Endothelial cell of umbilical vein (primary cell): ENCODE measurements at regions not wholly inside any gene's neighbourhood (a gene's known extent, or its start where the extent isn't known, plus 50 kb on each side); places are given as distances from the start of the nearest gene placed in this dataset.

Source experiments
- BruUV-seq: library from RNA; stranded (reverse); fragments of 400-500 nt; replicated peaks from 2 replicates; lab custom pipeline; 2021; lab: Mats Ljungman, UMichigan
- CTCF ChIA-PET: fragments of 300-600, 350-600 bp; sonication (Branson Sonifier 250); formaldehyde crosslinking; loops from one replicate; lab custom pipeline; 2021; ENCODE audit warnings: antibody characterized with exemption, inconsistent platforms; lab: Charles Lee
- POLR2A ChIA-PET: fragments of 300-600, 350-600 bp; sonication (Branson Sonifier 250); formaldehyde crosslinking; loops from one replicate; lab custom pipeline; 2021; ENCODE audit warnings: antibody characterized with exemption, inconsistent platforms; lab: Charles Lee
- DNase-seq: peaks from one replicate; pipeline ENCODE4 v3.0.0-alpha.2; 2011; ENCODE audit warnings: low read depth, low spot score
- FAIRE-seq: peaks from 2 replicates; lab custom pipeline; 2011; peaks lifted over from hg19 to GRCh38; lab: Jason Lieb, UNC
- H2AFZ ChIP-seq: 2 replicates; pipeline ENCODE4 v1.6.0; 2012; ENCODE audit warnings: low read depth, low read length, control low read depth, inconsistent platforms
- H3K27ac ChIP-seq: 2 replicates; pipeline ENCODE4 v1.5.1; 2011; ENCODE audit warnings: low read depth, mild to moderate bottlenecking, control low read depth, low read length, moderate library complexity; ENCODE audit not compliant: insufficient read depth
- H3K27me3 ChIP-seq, 2 experiments: 2 replicates each; pipeline versions ENCODE4 v1.6.0 to v1.6.1; 2011; ENCODE audit warnings: low read length in 2 of 2, mixed read lengths in 1 of 2; ENCODE audit not compliant: control insufficient read depth in 2 of 2, insufficient read depth in 2 of 2
- H3K36me3 ChIP-seq, 2 experiments: 2 replicates in 1 of 2; 3 replicates in 1 of 2; pipeline ENCODE4 v1.5.1; 2011; ENCODE audit warnings: low read length in 2 of 2, mild to moderate bottlenecking in 1 of 2, moderate library complexity in 1 of 2; ENCODE audit not compliant: control insufficient read depth in 2 of 2, insufficient read depth in 2 of 2; ENCODE audit errors: extremely low read depth in 1 of 2
- H3K4me1 ChIP-seq: 3 replicates; pipeline ENCODE4 v1.5.1; 2011; ENCODE audit warnings: mild to moderate bottlenecking, low read length; ENCODE audit not compliant: control insufficient read depth, insufficient read depth; ENCODE audit errors: extremely low read depth
- H3K4me2 ChIP-seq: 2 replicates; pipeline ENCODE4 v1.6.1; 2011; ENCODE audit warnings: low read length, control low read depth, mixed read lengths; ENCODE audit not compliant: insufficient read depth
- H3K4me3 ChIP-seq, 3 experiments: fragments of 200-600 bp in 1 of 3; sonication (generic), shearing (Covaris generic) in 1 of 3; replicated peaks in 1 of 3; 2 replicates each; pipeline ENCODE4 v1.5.1; 2011 to 2016; ENCODE audit warnings: control low read depth in 3 of 3, low read length in 3 of 3, mild to moderate bottlenecking in 2 of 3, inconsistent platforms in 1 of 3, low read depth in 1 of 3, moderate library complexity in 1 of 3; ENCODE audit not compliant: insufficient read depth in 1 of 3
- H3K79me2 ChIP-seq: 2 replicates; pipeline ENCODE4 v1.6.0; 2012; ENCODE audit warnings: low read length, inconsistent platforms; ENCODE audit not compliant: control insufficient read depth, insufficient read depth
- H3K9ac ChIP-seq: replicated peaks from 2 replicates; pipeline ENCODE3; 2011; ENCODE audit warnings: low read length, control low read depth; ENCODE audit not compliant: insufficient read depth; ENCODE audit errors: extremely low read depth
- H3K9me1 ChIP-seq: replicated peaks from 3 replicates; pipeline ENCODE4 v1.6.0; 2011; ENCODE audit warnings: mild to moderate bottlenecking, low read length; ENCODE audit not compliant: control insufficient read depth, insufficient read depth; ENCODE audit errors: extremely low read depth
- H3K9me3 ChIP-seq: replicated peaks from 2 replicates; pipeline ENCODE4 v1.5.1; 2012; ENCODE audit warnings: low read length, inconsistent platforms; ENCODE audit not compliant: control insufficient read depth, insufficient read depth
- H4K20me1 ChIP-seq: replicated peaks from 2 replicates; pipeline ENCODE3; 2011; ENCODE audit warnings: mild to moderate bottlenecking, low read length; ENCODE audit not compliant: control insufficient read depth, insufficient read depth; ENCODE audit errors: extremely low read depth
- CTCF ChIP-seq, 2 donors: IDR thresholded peaks; 1 replicate in 1 of 2; 2 replicates in 1 of 2; pipeline ENCODE4 v1.5.1; 2011; ENCODE audit warnings: low read length in 2 of 2, mild to moderate bottlenecking in 2 of 2, moderate library complexity in 2 of 2, control low read depth in 1 of 2, inconsistent platforms in 1 of 2, low read depth in 1 of 2; ENCODE audit not compliant: insufficient read depth in 1 of 2; ENCODE audit errors: extremely low read depth in 1 of 2
- EZH2 ChIP-seq: IDR thresholded peaks from 2 replicates; pipeline ENCODE4 v1.6.1; 2012; ENCODE audit warnings: borderline replicate concordance, low read depth, mild to moderate bottlenecking, moderate library complexity, low read length, inconsistent platforms; ENCODE audit not compliant: severe bottlenecking
- FOS ChIP-seq: IDR thresholded peaks from 2 replicates; pipeline ENCODE4 v1.6.1; 2011; ENCODE audit warnings: mild to moderate bottlenecking, low read length, moderate library complexity, borderline replicate concordance; ENCODE audit not compliant: insufficient read depth
- GATA2 ChIP-seq: IDR thresholded peaks from 2 replicates; pipeline ENCODE4 v1.7.0; 2011; ENCODE audit warnings: low read depth, mild to moderate bottlenecking, moderate library complexity, mixed read lengths, low read length; ENCODE audit not compliant: insufficient read length, insufficient read depth
- JUN ChIP-seq: IDR thresholded peaks from 2 replicates; pipeline ENCODE4 v1.6.1; 2011; ENCODE audit warnings: borderline replicate concordance, low read depth; ENCODE audit not compliant: insufficient read length, insufficient read depth
- MAX ChIP-seq: IDR thresholded peaks from 2 replicates; pipeline ENCODE4 v1.6.1; 2011; ENCODE audit not compliant: insufficient read depth, insufficient read length
- MYC ChIP-seq: IDR thresholded peaks from one replicate; pipeline ENCODE4 v1.6.1; 2011; ENCODE audit warnings: mild to moderate bottlenecking, low read depth, low read length
- POLR2A ChIP-seq: IDR thresholded peaks from 2 replicates; pipeline ENCODE4 v1.6.1; 2012; ENCODE audit warnings: low read depth, mild to moderate bottlenecking, control low read depth, low read length
- POLR2AphosphoS5 ChIP-seq: IDR thresholded peaks from 2 replicates; pipeline ENCODE4 v1.6.1; 2012; ENCODE audit warnings: low read depth, mild to moderate bottlenecking, control low read depth, low read length, moderate library complexity; ENCODE audit not compliant: insufficient read depth
- dilution Hi-C: fragments of 300-500 bp; cut with MboI; formaldehyde crosslinking; loops from one replicate; pipeline ENCODE4 v1.15.0; 2019; ENCODE audit warnings: low sequenced_read_pairs; ENCODE audit not compliant: extremely low pct_ligation_motif_present
- intact Hi-C: fragments of 100-400 bp; cut with micrococcal nuclease; formaldehyde crosslinking; loops from one replicate; pipeline ENCODE4 v1.10.0; 2022

GRCh38 chr21:32916088-32916487, 109.6 kb upstream of the OLIG2 start:
- H3K79me2 ChIP-seq: no peaks in the 10 kb centered on the region
- no peaks in the 10 kb centered on the region for H3K9me1 ChIP-seq
- ChIA-PET CTCF (interaction anchor here (0.9 to 1.5 kb wide), 4 partner anchors 10 to 281 kb away, joined by 3 to 5 read pairs (median 4); no protein-coding TSS in a partner anchor), POLR2A (no interaction called here)
- BruUV-seq: no TSS peak
- no peak overlapping the region for H3K4me2 ChIP-seq
- no peak overlapping the region for H3K27ac ChIP-seq
- H3K4me1 ChIP-seq: no peaks in the 10 kb centered on the region
- no peak overlapping the region for H3K4me3 ChIP-seq
- no peaks in the 10 kb centered on the region for H4K20me1 ChIP-seq
- dilution Hi-C loops (no loop called here), intact Hi-C loops (no loop called here)
- no peak for DNase-seq
- H3K27me3 ChIP-seq: peaks cover 9 to 10% of the 10 kb centered on the region in 2 experiments
- no peak overlapping the region for H3K9ac ChIP-seq
- FAIRE-seq: no peak
- no peaks in the 10 kb centered on the region for H3K9me3 ChIP-seq
- no peaks in the 10 kb centered on the region for H3K36me3 ChIP-seq
- TF ChIP-seq EZH2: no peak
- TF ChIP-seq POLR2AphosphoS5: no peak
- no peak for TF ChIP-seq JUN
- no peak for TF ChIP-seq FOS
- no peak for TF ChIP-seq POLR2A
- no peak for TF ChIP-seq GATA2
- no peak for TF ChIP-seq MAX
- no peak for TF ChIP-seq MYC
- no peak for TF ChIP-seq CTCF (IDR thresholded peaks at IDR 0.05; ENCODE audit: extremely low read depth in 1 of 2, insufficient read depth in 1 of 2, low read depth in 1 of 2, low read length in 2 of 2)
- no peak overlapping the region for H2AFZ ChIP-seq
